ENCODE measurements at regions not wholly inside any gene's neighbourhood (a gene's known extent, or its start where the extent isn't known, plus 50 kb on each side); places are given as distances from the start of the nearest gene placed in this dataset.

DNA sequence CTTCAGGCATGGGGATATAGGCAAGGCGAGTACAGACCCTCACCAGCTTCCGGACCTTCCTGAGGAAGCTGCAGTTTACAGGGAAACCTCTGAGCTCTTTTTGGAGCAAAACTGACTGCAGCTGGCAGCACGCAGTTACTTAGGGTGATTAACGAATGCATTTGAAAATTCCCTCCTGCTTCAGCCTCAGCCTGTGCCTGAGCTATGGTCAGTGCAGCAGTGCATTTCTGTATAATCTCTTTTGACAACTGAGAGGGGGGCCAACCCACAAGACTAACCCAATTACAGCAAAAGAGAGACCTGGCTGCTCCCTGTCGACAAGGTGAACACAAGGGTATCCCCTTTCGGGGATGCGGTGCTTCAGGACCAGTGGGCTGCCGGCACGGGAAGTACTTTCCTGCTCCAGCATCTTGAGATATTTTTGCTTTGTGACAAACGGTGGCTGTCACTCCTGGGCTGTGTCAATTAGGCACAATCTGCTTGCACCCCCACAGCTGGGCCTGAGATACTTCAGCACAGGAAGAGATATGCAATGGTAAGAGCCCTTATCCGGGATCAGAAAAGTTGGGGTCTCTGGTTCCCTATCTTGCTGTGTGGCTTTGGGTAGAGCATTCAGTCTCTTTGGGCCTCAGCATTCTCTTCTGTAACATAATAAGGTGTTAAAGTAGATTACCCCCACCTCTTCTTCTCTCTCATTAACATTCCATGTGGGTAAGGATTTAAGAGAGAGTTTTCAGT lies 141.0 kb downstream of the TMEM17 start:
- FAIRE-seq = no peak

DNA sequence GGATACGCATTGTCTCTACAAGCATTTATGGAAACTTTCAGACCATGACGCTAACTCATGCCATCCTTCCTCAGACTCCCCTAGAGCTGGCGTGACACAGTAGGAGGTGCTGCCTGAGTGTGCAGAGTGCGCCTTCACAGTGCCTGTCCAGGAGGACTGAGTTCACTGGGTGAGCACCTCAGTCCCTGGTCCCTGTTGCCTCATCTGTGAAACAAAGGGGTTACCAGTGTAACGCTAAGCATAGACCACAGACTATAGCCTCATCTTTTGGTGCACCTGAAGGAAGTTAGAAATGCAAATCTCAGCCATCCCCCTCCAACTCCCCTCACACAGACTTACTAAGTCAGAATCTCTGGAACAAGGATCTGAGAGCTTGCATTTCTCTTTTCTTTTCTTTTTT lies 142.8 kb downstream of the TMEM17 start:
- FAIRE-seq = no peak

DNA sequence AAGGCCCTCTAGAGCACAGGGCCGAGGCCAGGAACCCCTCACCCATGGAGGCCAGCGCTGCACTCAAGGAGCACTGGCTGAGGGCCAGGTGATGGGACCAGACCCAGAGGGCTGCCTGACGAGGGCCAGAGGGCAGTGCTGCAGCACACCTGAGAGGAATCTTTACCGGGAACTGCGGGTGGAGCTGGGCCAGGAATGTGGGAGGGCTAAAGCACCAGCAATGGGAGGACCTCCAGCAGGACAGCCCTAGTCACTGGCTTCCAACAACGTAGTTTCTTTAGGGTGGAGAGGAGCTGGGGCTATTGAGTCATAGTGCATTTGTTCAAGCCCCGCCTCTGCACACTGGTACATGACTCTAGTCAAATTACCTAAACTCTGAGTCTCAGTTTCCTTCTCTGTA lies 143.4 kb downstream of the TMEM17 start:
- FAIRE-seq = no peak

DNA sequence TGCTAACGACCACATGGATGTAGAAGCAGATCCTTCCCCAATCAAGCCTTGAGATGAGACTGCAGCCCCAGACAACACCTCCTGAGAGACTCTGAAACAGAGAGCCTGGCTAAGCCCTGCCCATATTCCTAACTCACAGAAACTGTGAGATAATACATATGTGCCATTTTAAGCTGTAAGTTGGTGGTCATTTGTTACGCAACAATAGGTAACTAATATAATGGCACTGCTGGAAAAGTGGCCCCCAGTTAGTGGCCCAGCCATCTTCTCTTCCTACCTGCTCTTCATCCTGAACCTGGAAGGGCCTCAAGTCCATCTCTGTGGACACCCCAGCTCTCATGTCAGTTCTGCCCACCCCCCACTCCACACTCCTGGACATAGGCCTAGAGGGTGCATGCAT lies 144.0 kb downstream of the TMEM17 start:
- no peak for FAIRE-seq

DNA sequence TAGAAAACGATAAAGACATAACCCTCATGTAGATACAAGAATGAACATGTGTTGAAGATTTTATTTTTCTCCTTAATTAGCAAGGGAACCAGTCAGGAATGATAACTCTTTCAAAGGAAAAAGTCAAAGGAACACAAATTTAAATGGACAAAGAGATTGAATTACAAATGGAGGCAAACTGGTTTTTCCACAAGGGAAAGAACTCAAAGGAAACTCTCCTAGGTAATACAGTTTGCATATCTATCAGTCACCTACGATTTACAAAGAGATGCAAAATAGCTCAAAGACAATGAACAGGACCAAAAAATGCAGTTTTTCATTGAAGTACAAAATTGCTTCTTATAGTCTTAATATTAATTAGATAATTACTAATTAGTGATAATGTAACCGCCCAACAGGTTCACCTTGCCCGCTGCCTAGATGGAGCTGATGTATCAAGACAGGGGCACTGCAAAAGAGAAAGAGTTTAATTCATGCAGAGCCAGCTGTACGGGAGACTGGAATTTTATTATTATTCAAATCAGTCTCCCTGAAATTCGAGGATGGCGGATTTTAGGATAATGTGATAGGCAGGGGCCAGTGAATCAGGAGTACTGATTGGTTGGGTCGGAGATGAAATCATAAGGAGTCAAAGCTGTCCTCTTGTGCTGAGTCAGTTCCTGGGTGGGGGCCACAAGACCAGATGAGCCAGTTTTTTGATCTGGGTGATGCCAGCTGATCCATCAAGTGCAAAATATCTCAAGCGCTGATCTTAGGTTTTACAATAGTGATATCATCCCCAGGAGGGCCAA lies 151.0 kb downstream of the TMEM17 start:
- FAIRE-seq = no peak

DNA sequence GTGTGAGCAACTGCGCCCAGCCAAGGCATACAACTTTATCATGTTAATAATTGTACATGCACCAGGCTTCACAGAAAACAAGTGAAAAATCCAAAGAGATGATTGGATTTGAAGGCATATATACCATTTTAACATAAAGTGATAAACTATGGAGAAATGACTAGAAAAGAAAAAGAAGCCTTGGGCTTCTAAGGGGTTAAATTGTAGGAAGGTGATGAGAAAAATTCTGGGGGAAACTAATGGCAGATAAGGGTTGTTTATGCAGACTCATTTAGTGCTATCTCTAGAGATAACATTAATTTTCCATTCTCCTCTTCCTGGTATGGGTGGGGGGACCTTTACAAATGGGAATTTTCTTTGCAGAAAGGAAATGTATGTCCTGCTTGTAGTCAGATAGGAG lies 154.0 kb downstream of the TMEM17 start:
- no peak for FAIRE-seq

DNA sequence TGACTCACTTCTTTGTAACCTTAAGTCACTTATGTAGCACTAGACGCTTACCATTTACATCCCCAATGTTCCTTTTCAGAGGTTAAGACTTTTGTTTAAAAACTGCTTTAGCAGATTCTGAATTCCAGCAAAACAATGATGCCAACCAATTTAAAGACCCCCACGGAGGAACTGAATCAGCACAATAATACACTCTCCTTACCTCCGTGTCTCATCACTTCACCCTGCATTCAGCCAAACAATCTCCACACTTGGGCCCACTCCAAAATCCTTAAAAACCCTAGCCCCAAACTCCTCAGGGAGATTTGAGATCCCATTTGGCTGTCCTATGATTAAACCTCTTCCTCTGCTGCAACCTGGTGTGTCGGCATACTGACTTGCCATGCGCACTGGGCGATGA lies 153.9 kb downstream of the B3GNT2 start:
- no peak for FAIRE-seq

DNA sequence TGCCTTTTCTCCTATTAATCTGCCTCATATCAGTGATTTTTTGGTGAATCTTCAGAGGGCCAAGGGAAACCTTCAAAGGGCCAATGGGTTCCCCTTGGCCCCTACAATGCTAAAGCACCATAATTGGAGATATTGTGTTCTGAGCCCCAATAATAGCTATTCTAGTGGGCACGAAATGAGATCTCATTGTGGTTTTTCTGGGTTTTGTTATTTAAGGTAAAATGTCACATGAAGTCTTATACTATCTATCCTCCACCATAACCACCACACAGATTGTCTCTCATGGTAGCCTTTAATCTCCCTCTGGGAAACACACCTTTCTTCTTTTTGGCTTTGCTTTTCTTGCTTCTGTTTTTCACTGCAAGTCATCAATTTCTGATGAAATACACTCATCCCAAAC lies 152.8 kb downstream of the B3GNT2 start:
- FAIRE-seq = no peak

DNA sequence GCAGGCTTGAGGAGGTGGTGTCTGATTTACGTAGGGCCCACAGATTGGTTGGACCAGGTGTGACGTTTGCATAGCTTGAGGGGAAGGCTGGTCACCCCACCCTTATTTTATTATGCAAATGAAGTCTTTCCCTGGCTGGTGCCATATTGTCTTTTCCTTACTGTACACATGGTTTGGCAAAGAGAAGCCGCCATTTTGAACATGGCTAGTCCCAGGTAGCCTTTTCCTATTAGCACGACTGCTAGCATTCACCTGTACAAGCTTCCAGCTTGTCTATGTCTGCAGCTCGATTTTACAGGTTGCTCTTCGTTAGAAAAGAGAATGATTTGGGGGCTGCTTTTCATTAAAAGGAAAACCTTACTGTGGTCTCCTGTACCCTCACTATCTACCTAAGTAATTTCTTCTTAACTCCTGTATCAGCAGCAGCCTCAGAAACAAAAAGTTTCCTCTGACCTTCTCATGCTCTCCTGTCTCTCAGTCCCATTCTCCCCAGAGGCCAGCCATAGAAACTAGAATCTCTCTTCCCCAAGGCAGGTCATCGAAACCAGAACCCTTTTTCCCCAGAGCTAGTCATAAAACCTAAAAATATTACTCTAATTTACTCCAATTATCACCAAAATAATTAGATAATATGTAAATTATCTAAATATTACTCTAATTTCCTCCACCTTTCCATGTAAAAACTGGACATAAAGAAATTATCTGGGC lies 151.8 kb downstream of the B3GNT2 start:
- FAIRE-seq = no peak

DNA sequence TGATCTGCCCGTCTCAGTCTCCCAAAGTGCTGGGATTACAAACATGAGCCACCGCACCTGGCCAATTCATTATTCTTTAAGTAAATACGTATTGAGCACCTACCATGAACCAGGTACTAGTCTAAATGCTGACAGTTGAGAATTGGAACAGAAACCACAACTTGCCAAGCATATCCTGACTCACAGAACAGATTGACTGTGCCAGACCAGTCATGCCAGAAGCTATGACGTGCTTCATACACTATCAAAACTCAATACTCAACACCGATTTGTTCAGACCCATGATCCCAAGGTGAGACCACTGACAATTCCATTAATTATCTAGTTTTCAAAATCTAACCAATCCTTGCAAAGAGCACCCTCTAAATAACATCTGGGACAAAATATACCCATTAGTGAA lies 148.6 kb downstream of the B3GNT2 start:
- no peak for FAIRE-seq

DNA sequence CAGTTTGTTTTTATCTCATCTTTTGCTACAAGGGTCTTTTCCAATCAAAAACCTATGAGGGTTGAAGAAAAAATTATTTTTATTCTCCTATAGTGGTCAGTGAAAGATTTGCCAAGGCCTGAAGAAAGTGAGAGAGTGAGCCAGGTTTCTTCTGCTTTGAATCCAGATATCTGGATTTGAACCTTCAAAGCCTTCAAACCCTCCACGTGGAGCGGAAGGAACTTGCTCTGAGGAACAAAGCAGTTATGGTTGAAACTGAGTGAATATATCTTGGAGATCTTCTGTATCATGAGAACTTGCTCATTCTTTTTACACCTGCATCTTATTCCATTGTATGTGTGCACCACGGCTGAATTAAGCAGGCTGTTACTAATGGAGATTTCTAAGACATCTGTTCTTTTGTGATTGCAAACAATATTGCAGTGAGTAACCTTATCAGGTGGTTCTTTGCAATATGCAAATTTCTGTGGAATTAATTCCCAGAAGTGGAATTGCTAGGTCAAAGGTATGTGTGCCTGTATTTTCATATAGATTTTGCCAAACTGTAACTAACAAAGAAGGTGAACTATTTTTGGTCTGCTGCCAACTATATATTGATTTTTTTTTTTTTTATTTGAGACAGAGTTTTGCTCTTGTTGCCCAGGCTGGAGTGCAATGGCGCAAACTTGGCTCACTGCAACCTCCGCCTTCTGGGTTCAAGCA lies 147.9 kb downstream of the B3GNT2 start:
- no peak for FAIRE-seq

DNA sequence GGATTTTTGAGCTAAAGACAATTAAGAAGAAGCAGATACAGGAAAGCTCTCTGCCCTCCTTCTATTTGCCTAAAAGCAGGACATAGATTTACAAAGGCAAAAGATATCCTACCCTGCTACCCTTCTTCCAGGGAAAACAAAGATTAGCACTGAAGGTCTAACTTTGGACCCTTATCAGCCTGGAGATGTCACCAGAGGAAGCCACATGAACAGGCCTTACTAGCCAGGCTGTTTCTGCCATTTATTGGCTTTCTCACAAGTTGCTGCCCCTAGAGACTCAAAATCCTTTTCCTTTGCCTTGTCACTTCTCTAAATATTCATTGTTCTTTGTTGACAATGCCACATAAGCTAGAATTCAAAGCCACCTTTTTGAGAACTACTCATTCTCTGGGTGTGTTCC lies 147.3 kb downstream of the B3GNT2 start:
- FAIRE-seq = no peak

DNA sequence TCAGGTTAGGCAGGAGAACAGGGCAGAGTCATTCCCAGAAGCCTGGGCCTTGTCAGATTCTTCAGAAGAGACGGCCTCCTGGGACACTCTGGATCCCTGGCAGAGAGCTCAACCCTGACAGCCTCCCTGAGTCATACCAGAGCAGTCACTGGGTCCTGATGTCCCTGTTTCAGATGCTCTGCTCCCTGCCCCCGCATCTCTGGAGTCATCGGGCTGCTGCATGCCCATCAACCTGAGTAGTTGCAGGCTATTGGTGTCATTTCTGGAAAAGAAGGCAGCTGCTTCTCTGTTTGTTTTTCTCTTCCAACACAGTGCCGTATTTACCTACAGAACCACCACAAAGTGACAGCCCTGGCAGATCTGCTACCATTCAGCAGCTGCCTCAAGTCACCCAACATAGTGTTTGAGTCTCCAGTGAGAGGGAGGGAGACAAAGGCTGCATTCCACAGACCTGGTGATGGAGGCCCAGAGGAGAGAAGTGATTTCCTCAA lies 145.1 kb downstream of the B3GNT2 start:
- FAIRE-seq = no peak

DNA sequence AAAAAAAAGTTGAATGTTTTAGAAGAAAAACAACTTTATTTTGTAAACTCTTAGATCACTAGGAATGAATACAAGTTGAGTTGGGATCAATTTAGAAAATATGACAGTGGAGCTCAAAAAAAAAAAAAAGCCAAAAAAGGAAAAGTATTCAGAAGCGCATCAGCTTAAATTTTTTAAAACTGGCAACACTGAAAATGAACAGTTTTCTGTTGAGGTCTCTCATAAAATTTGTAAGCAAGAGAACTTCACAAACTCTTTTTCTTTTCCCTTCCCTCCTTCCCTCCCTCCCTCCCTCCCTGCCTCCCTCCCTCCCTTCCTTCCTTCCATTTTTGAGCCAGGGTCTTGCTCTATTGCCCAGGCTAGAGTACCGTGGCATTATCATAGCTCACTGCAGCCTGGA lies 143.9 kb downstream of the B3GNT2 start:
- FAIRE-seq = no peak

DNA sequence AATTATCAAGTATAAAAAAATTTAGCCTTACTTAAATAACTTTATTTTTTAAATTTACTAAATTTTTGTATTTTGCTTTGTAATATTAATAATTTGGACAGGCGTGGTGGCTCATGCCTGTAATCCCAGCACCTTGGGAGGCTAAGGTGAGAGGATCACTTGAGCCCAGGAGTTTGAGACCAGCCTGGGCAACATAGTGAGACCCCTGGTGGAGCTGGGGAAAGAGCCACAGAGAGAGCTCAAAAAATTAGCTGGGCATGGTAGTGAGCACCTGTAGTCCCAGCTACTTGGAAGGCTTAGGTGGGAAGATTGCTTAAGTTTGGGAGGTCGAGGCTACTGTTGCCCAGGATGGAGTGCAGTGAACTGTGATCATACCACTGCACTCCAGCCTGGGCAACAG lies 143.5 kb downstream of the B3GNT2 start:
- no peak for FAIRE-seq

DNA sequence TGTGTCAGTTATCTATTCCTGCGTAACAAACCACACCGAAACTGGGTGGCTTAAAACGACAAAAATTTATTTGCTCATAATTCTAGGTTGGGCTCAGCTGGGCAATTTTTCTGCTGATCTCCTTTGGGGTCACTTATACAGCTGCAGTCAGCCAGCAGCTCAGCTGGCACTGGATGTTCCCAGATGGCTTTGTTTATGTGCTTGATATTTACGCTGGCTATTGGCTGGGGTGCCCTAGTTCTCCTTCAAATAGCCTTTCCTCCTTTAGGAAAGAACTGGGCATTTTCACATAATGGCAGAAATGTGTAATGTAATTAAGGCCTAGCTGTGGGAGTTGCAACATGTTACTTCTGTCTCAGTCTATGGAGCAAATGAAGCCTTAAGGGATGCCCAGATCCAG lies 142.2 kb downstream of the B3GNT2 start:
- FAIRE-seq = no peak

DNA sequence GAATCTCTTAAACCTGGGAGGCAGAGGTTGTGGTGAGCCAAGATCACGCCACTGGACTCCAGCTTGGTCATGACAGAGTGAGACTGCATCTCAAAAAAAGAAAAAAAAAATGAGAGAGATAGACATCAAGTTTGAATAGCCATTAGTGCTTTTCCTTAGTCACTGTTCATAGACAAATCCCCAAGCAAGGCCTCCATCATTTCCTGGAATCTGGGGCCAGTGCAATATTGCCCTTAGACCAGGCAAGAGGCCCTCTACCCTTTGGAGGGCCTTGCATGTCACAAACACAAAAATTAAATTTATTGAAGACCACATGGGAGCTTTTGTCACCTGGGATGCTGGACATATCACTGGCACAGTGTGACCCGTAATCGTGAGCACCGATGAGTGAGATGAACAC lies 141.5 kb downstream of the B3GNT2 start:
- no peak for FAIRE-seq

DNA sequence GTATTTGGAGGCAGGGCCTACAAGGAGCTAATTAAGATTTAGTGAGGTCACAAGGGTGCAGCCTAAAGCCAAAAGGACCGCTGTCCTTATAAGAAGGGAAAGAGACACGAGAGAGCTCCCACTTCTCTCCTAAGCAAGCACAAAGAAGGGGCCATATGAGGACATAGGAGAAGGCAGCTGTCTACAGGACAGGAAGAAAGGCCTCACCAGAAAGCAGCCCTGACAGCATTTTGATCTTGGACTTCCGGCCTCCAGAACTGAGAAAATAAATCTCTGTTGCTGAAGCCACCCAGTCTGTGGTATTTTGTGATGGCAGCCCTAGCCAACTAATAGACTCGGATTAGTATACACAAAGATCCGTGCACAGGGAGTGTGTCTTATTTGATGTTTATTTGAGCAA lies 139.7 kb downstream of the B3GNT2 start:
- no peak for FAIRE-seq

DNA sequence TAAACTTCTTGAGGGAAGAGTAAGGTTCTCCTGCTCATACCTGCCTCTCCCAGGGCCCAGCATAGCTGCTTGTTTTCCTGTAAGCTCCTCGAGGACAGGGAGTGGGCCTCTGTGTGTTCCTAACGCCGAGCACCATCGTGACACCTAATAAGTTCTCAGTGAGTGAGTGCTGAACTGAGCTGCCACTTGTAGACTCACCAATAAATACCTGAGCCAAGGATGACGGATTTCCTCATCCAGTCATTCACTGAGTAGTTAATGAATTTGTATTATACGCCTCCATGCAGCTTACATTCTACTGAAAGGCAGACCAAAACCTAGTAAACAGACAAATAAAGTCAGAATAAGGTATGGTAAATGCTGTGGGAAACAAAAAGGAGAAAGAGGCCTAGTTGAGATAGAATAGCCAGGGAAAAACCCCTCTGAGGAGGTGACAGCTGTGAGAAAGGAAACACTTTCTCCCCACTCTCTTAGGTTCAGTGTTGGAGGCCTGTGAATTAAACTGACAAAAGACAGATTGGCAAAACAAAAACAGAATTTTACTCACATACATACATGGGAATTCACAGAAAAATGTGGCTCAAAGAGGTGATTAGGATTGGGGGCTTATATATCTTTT lies 138.6 kb downstream of the B3GNT2 start:
- FAIRE-seq = no peak

DNA sequence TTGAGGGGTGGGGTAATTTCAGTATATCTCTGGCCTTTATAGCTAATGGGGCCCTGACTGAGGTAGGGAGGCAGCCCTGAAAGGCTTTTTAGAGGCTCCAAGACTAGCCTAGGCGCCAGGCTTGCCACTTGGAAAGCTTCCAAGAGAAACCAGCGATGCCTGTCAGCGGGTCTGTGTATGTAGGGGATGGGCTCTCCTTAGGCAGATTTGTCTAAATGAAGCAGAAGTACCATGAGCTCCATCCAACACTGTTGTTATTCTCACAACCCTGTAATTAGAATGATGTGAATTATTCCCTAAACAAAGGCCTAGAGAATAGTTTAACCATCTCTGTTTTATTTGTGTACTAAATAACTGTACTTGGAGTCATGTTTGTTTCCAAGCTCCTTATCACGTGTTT lies 138.1 kb downstream of the B3GNT2 start:
- FAIRE-seq = no peak

DNA sequence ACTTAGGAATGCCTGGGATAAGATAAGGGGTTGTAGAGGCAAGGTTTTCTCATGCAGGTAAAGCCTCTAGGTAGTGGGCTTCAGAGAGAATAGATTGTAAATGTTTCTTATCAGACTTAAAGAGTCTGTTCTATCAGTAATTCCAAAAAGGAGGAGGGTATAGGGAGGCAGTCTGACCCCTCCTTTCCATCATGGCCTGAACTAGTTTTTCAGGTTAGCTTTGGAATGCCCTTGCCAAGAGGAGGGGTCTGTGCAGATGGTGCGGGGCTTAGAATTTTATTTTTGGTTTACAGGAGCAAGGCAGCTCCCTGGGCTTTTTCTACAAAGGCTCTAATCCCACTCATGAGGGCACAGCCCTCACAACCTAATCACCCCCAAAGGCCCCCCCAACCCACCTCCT lies 135.0 kb downstream of the B3GNT2 start:
- no peak for FAIRE-seq

DNA sequence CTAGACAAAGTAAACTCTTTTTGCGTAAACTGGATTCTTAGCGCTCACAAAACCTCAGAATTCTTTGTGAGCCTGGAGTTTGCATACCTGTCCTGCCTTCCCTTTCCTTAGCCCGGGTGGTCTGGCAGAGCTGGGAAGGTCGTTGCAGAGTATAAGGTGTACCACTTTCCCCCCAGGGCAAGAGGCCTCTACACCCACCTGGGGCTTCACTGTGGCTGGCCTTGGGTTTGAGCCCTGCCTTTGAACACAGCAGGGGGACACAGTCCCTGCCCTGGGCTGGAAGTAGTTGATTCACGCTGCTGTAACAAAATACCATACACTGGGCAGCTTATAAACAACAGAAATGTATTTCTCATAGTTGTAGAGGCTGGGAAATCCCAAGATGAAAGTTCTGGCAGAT lies 133.9 kb downstream of the B3GNT2 start:
- FAIRE-seq = no peak

DNA sequence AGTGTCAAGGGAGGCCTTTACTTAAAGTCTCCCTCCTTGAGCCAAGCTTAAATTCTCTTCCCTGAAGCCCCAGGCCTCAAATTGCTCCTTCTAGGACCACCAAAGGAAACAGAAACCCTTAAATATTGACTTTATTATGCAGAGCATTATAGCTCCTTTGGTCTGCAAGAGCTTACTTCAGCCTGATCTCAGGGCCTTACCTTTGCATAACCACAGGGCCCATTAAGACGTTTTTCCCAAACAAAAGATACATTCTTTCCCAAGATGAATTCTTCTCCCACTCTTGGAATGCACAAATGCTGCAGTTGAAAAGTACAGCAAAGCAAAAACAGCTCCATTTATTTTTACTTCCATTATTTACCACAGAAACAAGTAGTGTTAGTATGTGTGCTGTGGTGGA lies 130.8 kb downstream of the B3GNT2 start:
- FAIRE-seq = no peak
